ENCODE measurements at regions not wholly inside any gene's neighbourhood (a gene's known extent, or its start where the extent isn't known, plus 50 kb on each side); places are given as distances from the start of the nearest gene placed in this dataset.

GRCh38 chr10:4775808-4776207 is 50.2 kb upstream of the AKR1E2 start:
- DNase-seq: no peak

- no peak for DNase-seq
Observed at GRCh38 chr10:4772202-4772570, 53.8 kb upstream of the AKR1E2 start.

- no peak for DNase-seq
Observed at GRCh38 chr10:4771554-4772201, 54.3 kb upstream of the AKR1E2 start.

- DNase-seq: no peak
Observed at GRCh38 chr10:4770801-4771553, 55.0 kb upstream of the AKR1E2 start.

- no peak for DNase-seq
Observed at GRCh38 chr10:4768416-4768815, 57.6 kb upstream of the AKR1E2 start.

- no peak for DNase-seq
Observed at GRCh38 chr10:4767033-4767814, 58.8 kb upstream of the AKR1E2 start.

GRCh38 chr10:4766454-4766853 is 59.6 kb upstream of the AKR1E2 start:
- DNase-seq: no peak

- DNase-seq: no peak
Observed at GRCh38 chr10:4765428-4765827, 60.6 kb upstream of the AKR1E2 start.

- no peak for DNase-seq
Observed at GRCh38 chr10:4763960-4764428, 62.0 kb upstream of the AKR1E2 start.

- no peak for DNase-seq
Observed at GRCh38 chr10:4763513-4763912, 62.5 kb upstream of the AKR1E2 start.

- no peak for DNase-seq
Observed at GRCh38 chr10:4758256-4758655, 67.8 kb upstream of the AKR1E2 start.

GRCh38 chr10:4755286-4755989 is 70.6 kb upstream of the AKR1E2 start:
- DNase-seq: no peak

- DNase-seq: no peak
Observed at GRCh38 chr10:4754143-4754542, 71.9 kb upstream of the AKR1E2 start.

- DNase-seq: no peak
Observed at GRCh38 chr10:4751211-4751610, 74.8 kb upstream of the AKR1E2 start.

GRCh38 chr10:4749271-4749574 is 76.8 kb upstream of the AKR1E2 start:
- DNase-seq: no peak

- no peak for DNase-seq
Observed at GRCh38 chr10:4748491-4749270, 77.3 kb upstream of the AKR1E2 start.

GRCh38 chr10:4742217-4742616 is 83.8 kb upstream of the AKR1E2 start:
- no peak for DNase-seq

GRCh38 chr10:4740471-4740870 is 85.5 kb upstream of the AKR1E2 start:
- no peak for DNase-seq

- DNase-seq: no peak
Observed at GRCh38 chr10:4736608-4737007, 89.4 kb upstream of the AKR1E2 start.

GRCh38 chr10:4736183-4736582 is 89.8 kb upstream of the AKR1E2 start:
- DNase-seq: no peak

GRCh38 chr10:4733843-4734224 is 92.2 kb upstream of the AKR1E2 start:
- DNase-seq: no peak

- no peak for DNase-seq
Observed at GRCh38 chr10:4733150-4733842, 92.7 kb upstream of the AKR1E2 start.

Data from CD4-positive, alpha-beta T cell treated with Interleukin-4 for 4 hours (primary cell).